ENCODE measurements at regions not wholly inside any gene's neighbourhood (a gene's known extent, or its start where the extent isn't known, plus 50 kb on each side); places are given as distances from the start of the nearest gene placed in this dataset.

DNA sequence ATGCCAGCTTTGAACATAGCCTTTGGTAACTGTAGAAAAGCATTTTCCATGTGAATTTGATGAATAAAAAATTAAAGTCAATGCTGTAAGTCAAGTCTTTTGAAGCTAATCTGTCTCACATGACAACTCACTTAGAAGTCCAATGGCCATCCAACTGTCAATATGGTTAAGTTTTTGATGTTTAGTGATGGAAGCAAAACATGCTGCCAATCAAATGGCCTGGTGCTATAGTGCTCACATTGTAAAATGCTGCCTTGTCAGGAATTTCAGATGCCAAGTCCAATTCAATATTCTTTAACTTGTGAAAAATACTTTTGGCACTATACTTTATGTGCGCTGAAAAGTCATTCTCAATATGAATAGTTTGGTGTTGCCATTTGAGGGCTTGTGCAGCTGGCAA is 1361.8 kb upstream of the ALCAM start:
- TF ChIP-seq GATA2 (IDR thresholded peaks at IDR 0.05; ENCODE audit: low read depth, low read length) (no peak), GATA3 (IDR thresholded peaks at IDR 0.05; ENCODE audit: low read depth, low read length) (no peak)
